Epithelial cell of esophagus (primary cell): ENCODE measurements at regions not wholly inside any gene's neighbourhood (a gene's known extent, or its start where the extent isn't known, plus 50 kb on each side); places are given as distances from the start of the nearest gene placed in this dataset.

Experiments
- DNase-seq: peaks from one replicate; pipeline ENCODE4 v3.0.0; 2010; ENCODE audit warnings: low read depth
- H3K4me3 ChIP-seq: 2 replicates; pipeline ENCODE4 v1.5.1; 2011; ENCODE audit warnings: mild to moderate bottlenecking, low read length, control low read depth
- TF ChIP-seq, protein P1 (sequence below): IDR thresholded peaks from 2 replicates; pipeline ENCODE4 v1.5.1; 2011; ENCODE audit warnings: low read depth, mild to moderate bottlenecking, low read length, control low read depth, inconsistent platforms; ENCODE audit not compliant: insufficient read depth; ENCODE audit errors: missing control alignments

DNA sequence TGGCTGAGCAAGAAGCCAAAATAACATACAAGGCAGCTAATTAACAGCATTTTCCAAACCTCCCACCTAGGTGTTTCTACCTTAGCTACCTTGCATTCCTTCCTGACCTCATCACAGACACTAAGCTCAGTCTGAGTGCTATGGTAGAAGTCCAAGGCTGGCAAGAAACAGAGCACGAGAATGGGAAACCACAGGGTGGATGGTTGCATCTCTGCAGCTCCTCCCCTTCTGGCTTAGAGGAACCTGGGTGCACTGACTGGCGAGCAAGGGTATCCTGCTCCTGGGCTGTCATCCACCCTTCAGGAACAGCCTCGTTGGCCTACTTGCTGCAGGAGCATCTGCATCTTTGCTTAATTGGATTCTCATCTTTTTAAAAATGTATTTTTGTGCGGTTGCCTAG lies 73.1 kb upstream of the KIRREL3 start:
- DNase-seq = no peak
- TF ChIP-seq, protein P1, sequence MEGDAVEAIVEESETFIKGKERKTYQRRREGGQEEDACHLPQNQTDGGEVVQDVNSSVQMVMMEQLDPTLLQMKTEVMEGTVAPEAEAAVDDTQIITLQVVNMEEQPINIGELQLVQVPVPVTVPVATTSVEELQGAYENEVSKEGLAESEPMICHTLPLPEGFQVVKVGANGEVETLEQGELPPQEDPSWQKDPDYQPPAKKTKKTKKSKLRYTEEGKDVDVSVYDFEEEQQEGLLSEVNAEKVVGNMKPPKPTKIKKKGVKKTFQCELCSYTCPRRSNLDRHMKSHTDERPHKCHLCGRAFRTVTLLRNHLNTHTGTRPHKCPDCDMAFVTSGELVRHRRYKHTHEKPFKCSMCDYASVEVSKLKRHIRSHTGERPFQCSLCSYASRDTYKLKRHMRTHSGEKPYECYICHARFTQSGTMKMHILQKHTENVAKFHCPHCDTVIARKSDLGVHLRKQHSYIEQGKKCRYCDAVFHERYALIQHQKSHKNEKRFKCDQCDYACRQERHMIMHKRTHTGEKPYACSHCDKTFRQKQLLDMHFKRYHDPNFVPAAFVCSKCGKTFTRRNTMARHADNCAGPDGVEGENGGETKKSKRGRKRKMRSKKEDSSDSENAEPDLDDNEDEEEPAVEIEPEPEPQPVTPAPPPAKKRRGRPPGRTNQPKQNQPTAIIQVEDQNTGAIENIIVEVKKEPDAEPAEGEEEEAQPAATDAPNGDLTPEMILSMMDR = no peak
- no peak overlapping the region for H3K4me3 ChIP-seq

GRCh38 chr11:127071606-127072005 lies 71.0 kb upstream of the KIRREL3 start:
- H3K4me3 ChIP-seq = no peak overlapping the region
- no peak for DNase-seq
- TF ChIP-seq, protein P1 = no peak

- no peak overlapping the region for H3K4me3 ChIP-seq
- no peak for DNase-seq
- TF ChIP-seq, protein P1 = no peak
These were observed 70.2 kb upstream of the KIRREL3 start for GRCh38 chr11:127070808-127071207.

GRCh38 chr11:127066401-127067090 lies 66.0 kb upstream of the KIRREL3 start:
- TF ChIP-seq, protein P1 = no peak
- DNase-seq = no peak
- H3K4me3 ChIP-seq = no peak overlapping the region

GRCh38 chr11:127063241-127063640 lies 62.7 kb upstream of the KIRREL3 start:
- DNase-seq = no peak
- H3K4me3 ChIP-seq = no peak overlapping the region
- TF ChIP-seq, protein P1 = no peak

GRCh38 chr11:127061947-127062346 lies 61.4 kb upstream of the KIRREL3 start:
- DNase-seq = no peak
- H3K4me3 ChIP-seq = no peak overlapping the region
- TF ChIP-seq, protein P1 = no peak

DNA sequence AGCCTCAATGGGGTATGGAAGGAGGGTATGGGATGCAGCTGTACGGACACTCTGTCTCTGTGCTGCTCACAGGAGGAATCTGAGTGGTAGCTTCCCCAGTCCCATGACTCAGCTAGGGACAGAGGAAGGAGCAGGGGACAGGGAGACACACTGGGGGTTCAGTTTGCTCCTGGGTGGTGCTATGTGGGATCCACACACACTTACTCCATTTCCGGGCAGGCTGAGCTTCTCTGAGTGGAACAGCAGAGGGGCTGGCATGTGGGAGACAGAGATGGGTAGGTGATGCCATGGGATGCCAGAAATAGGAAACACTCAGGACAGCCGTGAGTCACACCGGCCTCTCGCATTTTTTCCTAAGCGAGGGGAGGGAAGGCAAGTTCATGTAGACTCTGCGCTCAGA lies 59.2 kb upstream of the KIRREL3 start:
- H3K4me3 ChIP-seq = no peak overlapping the region
- TF ChIP-seq, protein P1 = no peak
- no peak for DNase-seq
